T-helper 9 cell (primary cell): ENCODE measurements at regions not wholly inside any gene's neighbourhood (a gene's known extent, or its start where the extent isn't known, plus 50 kb on each side); places are given as distances from the start of the nearest gene placed in this dataset.

Experiments used
- DNase-seq: peaks from one replicate; pipeline ENCODE4 v3.0.0-alpha.2; 2020

- no peak for DNase-seq
These were observed 363.1 kb upstream of the RUNX1 start for GRCh38 chr21:35412231-35412630.

- no peak for DNase-seq
These were observed 362.3 kb upstream of the RUNX1 start for GRCh38 chr21:35411434-35411833.

DNA sequence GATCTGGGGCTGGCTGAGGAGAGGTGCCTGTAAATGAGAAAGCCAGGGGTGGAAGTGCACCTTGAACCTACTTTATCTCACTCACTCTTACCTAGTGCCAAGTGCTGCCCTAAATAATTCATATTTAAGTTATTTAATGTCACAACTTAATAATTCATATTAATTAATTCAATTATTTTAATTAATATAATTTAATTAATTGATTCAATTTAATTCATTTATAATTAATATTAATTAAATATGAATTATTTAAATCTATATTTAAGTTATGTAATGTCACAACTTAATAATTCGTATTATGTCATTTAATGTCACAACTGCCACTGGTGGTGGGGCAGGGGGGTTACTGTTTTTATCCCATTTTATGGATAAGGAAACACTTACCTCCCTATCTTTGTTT lies 361.6 kb upstream of the RUNX1 start:
- no peak for DNase-seq

- no peak for DNase-seq
These were observed 361.0 kb upstream of the RUNX1 start for GRCh38 chr21:35410123-35410522.

DNA sequence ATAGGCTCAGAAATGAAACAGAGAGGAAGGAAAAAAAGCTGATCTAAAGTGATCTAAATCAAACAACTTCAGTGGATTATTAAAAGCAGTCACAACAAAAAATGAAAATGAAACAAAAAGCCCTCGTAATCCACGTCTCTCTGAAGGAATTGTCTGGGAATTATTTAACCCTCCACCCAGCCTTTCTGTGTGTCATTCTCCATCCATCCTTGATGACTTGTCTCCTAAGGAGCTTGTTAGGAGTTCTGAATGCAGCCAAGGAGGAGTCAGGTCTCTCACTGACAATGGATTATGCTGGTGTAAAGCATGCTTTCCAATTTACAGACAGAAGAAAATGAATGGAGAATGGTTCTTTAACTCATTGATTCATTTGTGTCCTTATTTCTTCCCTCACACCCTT lies 359.3 kb upstream of the RUNX1 start:
- no peak for DNase-seq

DNA sequence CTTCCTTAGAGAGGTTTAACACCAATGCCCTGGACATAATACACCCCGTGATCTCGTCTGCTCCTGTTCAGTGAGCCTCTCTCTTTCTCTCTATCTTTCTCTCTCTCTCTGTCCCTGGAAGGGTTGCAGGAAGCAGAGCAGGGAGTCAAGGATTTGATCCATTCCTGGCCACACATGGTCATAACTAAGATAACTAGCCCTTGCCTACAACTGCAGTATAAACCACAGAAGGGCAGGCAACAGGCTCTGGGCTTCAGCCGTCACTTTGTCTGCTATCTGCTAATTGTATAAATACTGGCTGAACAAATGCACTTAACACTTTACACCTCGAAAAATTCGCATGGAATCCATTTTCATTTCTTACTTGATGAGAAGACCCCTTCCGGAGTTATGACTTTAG lies 357.5 kb upstream of the RUNX1 start:
- DNase-seq = no peak

GRCh38 chr21:35405981-35406380 lies 356.9 kb upstream of the RUNX1 start:
- DNase-seq = no peak

- no peak for DNase-seq
These were observed 355.1 kb upstream of the RUNX1 start for GRCh38 chr21:35404247-35404646.

DNA sequence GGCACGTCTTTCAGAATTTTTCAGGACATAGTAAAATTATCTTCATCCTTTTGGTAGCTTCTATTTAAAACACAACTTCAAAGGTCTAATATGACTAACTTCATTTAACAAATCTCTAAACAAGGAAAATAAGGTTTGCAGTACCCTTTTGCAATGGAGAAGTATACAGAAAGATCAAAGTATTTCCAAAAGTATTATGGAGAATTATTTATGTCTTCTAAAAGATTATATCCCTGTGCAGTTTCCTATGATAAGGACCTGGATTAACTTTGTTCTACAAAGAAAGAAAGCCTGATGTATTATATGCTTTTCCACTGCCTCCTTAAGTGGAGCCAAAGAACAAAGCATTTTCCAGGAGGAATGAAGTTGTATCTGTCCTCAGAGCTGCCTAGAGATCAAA lies 353.0 kb upstream of the RUNX1 start:
- no peak for DNase-seq

DNA sequence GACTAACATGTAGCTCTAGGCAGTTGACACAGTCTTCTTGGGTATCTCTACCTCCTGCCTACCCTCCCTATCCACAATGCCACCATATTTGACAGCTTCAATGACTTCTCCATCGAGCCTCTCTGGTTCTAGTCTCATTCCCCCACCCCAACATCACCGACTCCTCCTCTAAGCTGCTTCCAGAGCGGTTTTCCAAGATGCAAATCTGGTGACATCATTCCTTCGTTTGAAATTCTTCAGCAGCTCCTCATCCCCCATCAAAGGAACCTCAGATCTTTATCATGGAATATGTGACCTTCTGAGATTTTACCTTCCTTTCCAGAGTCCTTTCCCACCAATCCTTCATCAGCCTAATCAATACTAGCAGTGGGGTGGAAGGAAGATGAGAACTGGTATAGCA lies 352.4 kb upstream of the RUNX1 start:
- no peak for DNase-seq

GRCh38 chr21:35400233-35400939 lies 351.3 kb upstream of the RUNX1 start:
- peak; percentile 1 for DNase-seq

DNA sequence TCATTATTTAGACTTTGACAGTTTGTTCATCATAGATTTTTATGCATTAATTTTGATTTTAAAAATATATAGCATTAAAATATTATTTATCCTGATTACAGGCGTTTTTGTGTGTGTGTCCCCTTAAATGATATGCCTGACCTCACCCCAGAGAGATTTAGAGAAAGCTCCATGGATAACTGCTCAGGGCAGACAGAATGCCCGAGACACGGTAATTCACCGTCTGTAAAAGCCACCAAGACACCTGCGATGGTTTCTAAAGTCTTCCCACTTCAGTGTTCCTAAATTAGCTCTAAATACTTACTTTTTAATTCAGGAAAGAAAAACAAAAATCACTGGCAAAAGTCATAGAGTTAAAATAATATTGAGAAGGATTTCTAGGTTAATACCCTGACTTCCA lies 350.6 kb upstream of the RUNX1 start:
- DNase-seq = no peak

GRCh38 chr21:35399002-35399530 lies 350.0 kb upstream of the RUNX1 start:
- DNase-seq = no peak

GRCh38 chr21:35398346-35398982 lies 349.4 kb upstream of the RUNX1 start:
- DNase-seq = no peak

DNA sequence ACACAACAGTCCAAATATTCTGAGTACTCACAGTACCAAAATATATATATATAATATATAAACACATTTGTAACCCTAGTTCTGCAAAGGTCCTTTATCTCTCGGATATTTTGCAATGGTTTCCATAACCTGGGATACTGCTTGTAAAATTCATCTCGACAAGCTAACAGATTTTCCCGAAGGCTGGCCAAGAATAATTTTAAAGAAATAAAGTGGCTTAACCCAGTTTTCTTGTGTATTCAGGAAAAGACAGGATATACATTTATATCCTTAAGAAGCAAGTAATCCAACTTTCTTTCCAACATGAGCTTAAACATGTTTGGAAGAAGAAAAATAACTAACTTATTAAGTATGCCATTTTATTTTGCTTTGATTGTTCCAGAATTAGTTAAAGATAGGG lies 348.7 kb upstream of the RUNX1 start:
- DNase-seq = no peak

- no peak for DNase-seq
These were observed 347.6 kb upstream of the RUNX1 start for GRCh38 chr21:35396655-35397054.

DNA sequence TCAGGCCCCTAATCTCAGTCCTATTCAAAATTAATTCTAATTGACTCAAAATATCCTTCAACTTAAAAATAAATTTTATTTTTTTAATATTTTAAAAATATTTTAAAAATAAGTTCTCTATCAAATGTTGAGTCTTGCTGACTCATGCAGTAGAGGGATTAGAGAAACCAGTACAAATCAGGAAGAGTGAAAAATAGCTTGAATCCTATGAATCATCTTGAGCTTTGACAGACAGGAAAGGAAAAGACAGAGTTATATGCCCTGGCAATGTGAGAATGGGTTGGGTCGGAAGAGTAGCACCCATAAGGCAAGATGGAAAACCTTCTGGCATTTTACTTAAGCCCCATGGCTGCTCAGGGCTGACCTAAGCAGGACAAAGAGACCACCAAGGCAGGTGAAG lies 346.6 kb upstream of the RUNX1 start:
- no peak for DNase-seq

DNA sequence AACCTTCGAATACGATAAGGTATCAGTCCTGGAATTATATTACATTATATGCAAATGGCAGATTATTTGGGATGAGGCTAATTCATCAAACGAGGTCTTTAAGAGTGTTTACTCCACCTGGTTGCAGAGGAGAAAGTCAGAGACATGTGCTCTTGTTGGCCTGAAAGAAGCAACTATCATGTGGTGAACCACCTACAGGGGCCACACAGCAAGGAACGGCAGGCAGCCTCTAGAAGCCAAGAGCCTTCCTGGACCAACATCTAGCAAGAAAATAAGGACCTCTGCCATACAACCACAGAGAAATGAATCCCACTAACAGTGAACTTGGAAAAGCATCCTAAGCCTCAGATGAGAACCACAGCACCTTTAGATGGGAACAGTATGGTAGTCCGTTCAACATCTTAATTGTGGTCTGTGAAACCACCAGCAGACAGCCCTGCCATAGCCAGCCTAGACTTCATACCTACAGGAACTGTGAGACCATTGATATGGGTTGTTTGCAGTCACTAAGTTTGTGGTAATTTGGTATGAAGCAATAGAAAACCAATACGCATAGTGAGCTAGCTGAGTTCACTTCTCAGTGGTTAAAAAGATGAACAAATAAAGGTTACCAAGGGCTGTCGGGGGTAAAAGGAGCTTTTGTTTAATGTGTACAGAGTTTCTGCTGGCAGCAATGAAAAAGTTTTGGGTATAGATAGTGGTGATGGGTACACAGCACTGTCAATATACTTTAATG lies 345.7 kb upstream of the RUNX1 start:
- no peak for DNase-seq

GRCh38 chr21:35394049-35394448 lies 344.9 kb upstream of the RUNX1 start:
- no peak for DNase-seq

- DNase-seq = no peak
These were observed 341.1 kb upstream of the RUNX1 start for GRCh38 chr21:35390013-35390776.

- no peak for DNase-seq
These were observed 337.5 kb upstream of the RUNX1 start for GRCh38 chr21:35386491-35387079.

DNA sequence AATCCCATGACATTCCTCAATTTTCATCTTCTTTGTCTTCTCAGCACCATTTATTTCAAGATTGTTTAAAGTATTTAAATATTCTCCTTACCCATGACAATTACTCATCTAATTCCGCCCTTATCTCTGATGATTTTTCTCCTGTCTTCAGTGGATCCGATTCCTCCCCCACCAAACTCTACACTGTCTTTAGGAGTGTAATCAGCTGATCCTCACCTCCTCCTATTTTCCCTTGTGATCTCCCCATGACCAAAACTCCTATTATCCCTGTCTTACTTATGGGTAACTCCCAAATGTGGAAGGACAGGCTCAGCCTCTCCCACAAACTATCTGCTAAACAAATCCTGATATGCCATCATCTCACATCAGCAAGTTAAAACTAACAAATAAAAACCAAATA lies 335.3 kb upstream of the RUNX1 start:
- DNase-seq = no peak

DNA sequence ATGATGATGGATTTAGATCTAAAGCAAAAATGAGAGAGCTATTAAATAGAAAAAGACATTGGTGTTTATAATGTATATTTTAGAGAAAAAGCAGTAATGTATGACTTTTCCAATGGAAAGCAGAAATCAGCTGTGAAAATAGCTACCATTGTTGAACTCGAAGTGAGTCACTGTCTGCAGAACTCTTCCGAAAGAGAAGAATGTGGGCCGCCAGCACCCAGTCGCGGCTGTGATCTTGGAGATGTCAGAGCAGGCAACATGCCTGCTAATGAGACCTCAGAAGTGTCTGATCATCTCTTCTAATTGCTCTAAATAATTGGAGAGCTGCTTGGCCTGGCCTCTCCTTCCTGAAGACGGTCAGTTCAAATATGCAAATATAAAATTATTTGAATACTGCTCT lies 333.6 kb upstream of the RUNX1 start:
- no peak for DNase-seq
